Mononuclear cell (primary cell): ENCODE measurements at regions not wholly inside any gene's neighbourhood (a gene's known extent, or its start where the extent isn't known, plus 50 kb on each side); places are given as distances from the start of the nearest gene placed in this dataset.

Experiments used
- H3K27me3 ChIP-seq: 2 replicates; pipeline ENCODE4 v1.6.0; 2011; ENCODE audit warnings: low read length, control low read depth; ENCODE audit not compliant: insufficient read depth
- H3K4me1 ChIP-seq: 2 replicates; pipeline ENCODE4 v1.5.1; 2011; ENCODE audit warnings: mild to moderate bottlenecking, low read length, control low read depth; ENCODE audit not compliant: insufficient read depth
- H3K4me3 ChIP-seq: 2 replicates; pipeline ENCODE4 v1.5.1; 2011; ENCODE audit warnings: mild to moderate bottlenecking, low read length, moderate library complexity
- H3K9me3 ChIP-seq: 2 replicates; pipeline ENCODE4 v1.5.1; 2011; ENCODE audit warnings: low read depth, mild to moderate bottlenecking, control low read depth, low read length

DNA sequence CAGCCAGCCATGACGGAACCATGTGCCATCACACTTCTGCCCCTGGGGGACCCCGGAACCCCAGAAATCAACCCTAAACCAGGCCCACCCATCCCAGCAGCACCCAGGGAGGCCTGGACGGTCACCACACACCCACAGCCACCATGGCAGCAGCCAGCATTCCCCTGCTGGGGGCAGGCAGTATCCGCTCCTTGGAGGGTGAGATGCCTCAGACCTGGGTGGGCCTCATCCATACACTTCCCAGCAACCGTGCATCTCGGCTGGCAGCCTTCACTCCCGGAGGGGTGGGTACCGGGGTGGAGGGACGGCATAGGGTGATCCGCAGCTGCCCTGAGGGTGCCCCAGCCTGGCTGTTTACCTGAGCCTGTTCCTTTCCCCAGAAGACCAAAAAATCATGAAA is 69.1 kb upstream of the FAM20C start:
- no peak overlapping the region for H3K4me3 ChIP-seq
- peaks cover 41% of the 10 kb centered on the region for H3K4me1 ChIP-seq
- H3K27me3 ChIP-seq = no peaks in the 10 kb centered on the region
- H3K9me3 ChIP-seq = no peaks in the 10 kb centered on the region

DNA sequence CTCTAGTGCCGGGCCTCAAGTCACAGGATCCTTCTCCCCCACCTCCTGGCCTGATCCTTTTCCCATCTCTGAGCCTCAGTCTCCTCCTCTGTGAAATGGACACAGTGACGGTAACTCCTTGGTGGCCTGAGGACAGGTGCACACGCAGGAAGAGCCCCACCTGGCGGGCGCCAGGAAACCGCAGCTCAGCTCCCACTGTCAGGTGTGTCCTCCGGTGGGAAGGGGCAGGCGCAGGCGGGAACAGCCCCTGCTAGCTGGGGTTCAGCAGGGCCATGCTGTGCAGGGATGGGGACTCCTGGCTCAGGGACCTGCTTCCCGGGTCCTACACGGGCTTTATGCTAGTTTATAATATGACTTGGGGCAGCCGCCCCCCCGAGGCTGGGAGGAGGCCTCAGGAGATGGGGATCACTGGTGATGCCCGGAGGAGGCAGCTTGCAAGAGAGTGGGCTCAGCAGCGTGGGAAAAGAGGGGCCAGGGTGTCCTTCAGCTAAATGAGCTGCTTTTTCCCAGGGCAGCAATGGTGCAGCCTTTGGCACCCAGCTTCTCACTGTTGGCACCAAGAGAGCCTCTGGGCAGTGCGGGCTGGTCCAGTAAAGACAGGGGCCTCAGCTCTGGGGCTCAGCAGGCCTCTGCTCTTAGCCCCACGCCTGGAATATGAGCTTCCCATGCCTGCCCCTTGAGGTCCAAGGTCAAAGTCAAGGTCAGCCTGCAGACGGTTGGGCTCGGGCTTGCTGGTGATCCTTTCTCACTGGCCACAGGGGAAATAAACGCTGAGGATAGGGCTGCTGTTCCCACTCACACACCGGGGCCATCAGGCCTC is 68.0 kb upstream of the FAM20C start:
- Histone ChIP-seq H3K27me3 (no peaks in the 10 kb centered on the region), H3K4me1 (peaks cover 40% of the 10 kb centered on the region), H3K9me3 (no peaks in the 10 kb centered on the region), H3K4me3 (no peak overlapping the region)

DNA sequence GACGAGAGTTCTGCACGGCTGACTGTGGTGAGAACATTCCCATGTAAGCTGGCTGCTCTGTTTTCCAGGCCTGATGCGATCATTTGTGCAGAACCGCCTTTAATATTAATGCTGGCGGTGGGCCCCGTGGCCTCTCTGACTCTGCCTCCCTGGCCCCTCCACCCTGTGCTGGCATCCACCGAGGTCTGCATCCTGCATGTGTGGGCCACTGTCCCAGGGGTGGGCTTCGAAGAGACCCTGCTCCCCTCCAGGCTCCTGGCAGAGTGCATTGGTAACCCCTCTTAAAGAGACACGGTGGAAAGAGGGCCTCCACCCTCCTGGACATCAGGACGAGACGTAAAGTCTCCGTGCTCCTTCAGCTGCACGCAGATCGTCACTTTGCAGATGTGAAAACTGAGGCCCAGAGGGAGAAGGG is 67.3 kb upstream of the FAM20C start:
- Histone ChIP-seq H3K4me1 (peaks cover 40% of the 10 kb centered on the region), H3K27me3 (no peaks in the 10 kb centered on the region), H3K4me3 (no peak overlapping the region), H3K9me3 (no peaks in the 10 kb centered on the region)

DNA sequence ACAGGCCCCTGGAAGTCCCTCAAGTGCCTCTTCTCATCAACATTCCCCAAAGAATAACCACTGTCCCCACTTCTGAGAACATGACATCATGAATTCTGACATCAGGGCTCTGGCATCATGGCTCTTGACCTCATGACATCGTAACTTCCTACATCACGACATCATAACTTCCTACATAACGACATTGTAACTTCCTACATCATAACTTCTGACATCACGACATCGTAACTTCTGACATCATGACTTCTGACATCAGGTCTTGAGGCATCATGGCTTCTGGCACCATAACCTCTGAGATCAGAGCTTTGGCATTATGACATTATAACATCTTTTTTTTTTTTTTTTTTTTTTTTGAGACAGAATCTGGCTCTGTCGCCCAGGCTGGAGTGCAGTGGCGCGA is 66.7 kb upstream of the FAM20C start:
- Histone ChIP-seq H3K9me3 (no peaks in the 10 kb centered on the region), H3K27me3 (no peaks in the 10 kb centered on the region), H3K4me3 (no peak overlapping the region), H3K4me1 (peaks cover 39% of the 10 kb centered on the region)

DNA sequence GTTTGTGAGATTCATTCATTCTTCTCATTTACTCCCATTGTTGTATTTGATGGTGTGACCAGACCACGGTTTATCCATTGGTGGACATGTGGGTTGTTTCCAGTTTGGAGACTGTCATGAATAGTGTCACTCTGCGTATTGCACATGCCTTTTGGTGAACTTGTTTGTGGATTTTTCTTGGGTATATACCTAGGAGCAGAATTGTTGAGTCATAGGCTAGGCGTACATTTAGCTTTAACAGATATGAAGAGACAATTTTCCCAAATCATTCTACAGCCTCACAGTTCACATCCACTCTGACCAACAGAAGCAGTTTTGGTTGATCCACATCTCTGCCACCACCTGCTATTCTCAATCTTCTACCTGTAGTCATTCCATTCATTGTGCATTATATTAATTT is 66.0 kb upstream of the FAM20C start:
- Histone ChIP-seq H3K4me1 (peaks cover 40% of the 10 kb centered on the region), H3K4me3 (no peak overlapping the region), H3K27me3 (no peaks in the 10 kb centered on the region), H3K9me3 (no peaks in the 10 kb centered on the region)

DNA sequence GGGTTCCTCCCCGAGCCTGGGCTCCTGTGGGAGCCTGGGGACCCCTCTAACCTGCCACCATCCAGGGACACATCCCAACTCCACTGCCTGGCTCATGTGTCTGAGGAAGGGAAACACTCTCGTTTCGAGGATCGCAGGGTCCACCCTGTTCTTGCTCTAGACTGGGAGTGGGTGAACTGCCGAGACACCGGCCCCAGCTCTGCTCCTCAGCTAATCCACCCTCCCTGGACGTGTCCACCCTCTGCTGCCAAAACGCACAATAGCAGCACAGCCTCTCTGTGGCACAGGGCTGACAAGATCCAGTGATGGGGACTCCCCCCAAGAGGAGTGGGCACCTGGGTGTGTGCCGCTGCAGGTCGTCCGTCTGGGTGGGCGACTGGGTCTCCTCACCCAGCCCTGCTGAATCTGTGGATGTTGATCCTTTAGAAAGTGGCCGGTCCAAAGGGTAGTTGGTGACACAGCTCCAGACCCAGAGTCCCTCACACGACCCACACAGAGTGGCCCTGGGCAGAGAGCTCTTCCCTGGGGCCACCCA is 65.2 kb upstream of the FAM20C start:
- no peaks in the 10 kb centered on the region for H3K9me3 ChIP-seq
- H3K4me3 ChIP-seq = no peak overlapping the region
- H3K27me3 ChIP-seq = no peaks in the 10 kb centered on the region
- H3K4me1 ChIP-seq = peaks cover 47% of the 10 kb centered on the region

DNA sequence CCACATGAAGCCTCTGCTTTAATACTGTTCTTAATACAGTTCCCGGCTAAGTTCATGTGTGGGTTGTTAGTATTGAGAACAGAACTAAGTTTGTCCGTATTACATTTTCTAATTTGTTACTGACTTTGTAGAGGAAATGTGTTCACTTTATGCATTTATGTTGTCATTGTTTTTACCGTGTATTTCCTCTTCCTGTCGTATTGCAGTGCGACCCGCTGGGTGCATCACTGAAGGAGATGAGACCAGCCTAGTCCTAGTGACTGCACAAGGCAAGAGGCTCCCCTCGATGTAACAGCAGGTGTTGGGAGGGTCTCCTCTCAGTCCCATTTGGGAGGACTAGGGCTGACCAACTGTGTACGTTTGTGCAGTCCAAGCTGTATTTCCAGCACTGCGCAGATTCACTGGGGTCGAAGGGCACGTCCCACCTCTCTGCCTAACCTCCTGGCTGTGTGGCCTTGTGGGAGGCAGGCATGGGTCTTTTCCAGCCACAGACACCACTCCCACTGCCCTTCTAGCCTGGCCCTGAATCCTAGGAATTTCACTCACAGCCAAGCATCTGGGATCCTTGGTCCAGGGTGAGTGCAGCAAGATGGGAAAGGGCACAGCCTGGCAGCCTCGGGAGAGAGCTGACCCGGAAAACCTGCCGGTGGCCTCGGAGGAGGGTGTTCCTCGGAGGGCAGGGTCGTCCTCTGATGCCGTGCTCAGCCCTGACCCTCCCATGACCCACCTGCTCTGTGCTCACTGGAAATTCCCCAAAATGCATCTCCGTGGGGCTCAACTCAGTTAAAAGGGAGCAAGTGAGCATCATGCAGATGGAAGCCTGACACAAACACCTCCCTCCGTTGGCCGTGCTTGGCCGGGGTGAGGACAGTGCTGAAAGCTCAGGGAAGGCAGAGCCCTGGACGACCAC is 63.9 kb upstream of the FAM20C start:
- Histone ChIP-seq H3K27me3 (no peaks in the 10 kb centered on the region), H3K4me3 (no peak overlapping the region), H3K4me1 (peaks cover 49% of the 10 kb centered on the region), H3K9me3 (no peaks in the 10 kb centered on the region)

DNA sequence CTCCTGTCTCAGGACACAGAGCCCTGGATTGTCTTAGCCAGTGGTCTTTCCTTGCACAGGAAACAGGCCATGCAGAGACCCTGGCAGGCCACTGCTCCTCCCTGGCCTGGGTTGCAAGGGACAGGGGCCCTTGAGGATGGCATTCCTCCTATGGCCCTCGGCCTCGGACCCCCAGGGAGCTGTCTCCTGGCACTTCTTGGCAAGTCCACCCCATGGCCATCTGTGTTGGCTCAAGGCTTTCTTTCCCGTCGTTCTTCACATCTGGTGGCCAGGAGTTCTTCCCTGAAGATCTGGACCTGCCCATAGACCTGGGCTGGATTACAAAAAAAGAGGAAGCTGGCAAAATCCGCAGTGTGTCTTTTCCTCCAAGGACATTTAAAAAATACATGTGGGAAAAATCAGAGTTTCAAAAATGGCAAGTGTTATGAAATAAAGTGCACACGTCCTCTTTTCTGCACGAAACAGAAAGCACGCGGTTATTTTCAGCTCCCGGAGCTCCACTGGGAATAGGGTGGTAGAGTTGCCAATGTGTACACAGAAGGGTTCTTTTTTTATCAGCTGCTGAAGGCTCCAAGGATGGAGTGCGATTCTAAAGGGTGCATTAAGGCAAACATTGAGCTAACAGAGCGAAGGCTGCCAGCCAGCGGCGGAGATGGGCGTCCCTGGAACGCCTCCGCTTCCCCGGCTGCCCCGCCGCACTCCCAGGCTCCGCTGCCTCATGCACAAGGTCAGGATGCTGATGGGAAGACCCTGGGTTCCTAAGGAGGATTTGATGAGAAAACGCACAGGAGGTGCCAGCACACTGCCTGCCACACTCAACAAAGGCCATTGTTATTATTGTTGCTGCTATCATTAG is 62.8 kb upstream of the FAM20C start:
- no peaks in the 10 kb centered on the region for H3K9me3 ChIP-seq
- H3K4me3 ChIP-seq = no peak overlapping the region
- H3K4me1 ChIP-seq = peaks cover 49% of the 10 kb centered on the region
- H3K27me3 ChIP-seq = no peaks in the 10 kb centered on the region

DNA sequence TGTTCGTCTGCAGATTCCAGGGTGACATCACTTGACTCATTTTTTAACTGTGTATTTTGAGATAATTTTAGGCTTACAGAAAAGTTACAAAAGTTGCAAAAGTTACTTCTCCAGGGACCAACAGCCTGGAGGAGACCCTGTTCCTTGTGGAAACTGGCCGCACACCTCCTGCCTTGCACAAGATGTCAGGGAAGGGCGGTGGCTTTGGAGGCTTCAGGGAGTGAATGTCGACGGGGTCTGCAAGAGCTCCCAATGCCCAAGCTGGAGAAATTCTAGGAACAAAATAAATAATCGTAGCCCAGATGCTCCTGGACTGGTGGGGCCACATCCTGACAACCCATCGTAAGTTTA is 62.2 kb upstream of the FAM20C start:
- no peaks in the 10 kb centered on the region for H3K27me3 ChIP-seq

DNA sequence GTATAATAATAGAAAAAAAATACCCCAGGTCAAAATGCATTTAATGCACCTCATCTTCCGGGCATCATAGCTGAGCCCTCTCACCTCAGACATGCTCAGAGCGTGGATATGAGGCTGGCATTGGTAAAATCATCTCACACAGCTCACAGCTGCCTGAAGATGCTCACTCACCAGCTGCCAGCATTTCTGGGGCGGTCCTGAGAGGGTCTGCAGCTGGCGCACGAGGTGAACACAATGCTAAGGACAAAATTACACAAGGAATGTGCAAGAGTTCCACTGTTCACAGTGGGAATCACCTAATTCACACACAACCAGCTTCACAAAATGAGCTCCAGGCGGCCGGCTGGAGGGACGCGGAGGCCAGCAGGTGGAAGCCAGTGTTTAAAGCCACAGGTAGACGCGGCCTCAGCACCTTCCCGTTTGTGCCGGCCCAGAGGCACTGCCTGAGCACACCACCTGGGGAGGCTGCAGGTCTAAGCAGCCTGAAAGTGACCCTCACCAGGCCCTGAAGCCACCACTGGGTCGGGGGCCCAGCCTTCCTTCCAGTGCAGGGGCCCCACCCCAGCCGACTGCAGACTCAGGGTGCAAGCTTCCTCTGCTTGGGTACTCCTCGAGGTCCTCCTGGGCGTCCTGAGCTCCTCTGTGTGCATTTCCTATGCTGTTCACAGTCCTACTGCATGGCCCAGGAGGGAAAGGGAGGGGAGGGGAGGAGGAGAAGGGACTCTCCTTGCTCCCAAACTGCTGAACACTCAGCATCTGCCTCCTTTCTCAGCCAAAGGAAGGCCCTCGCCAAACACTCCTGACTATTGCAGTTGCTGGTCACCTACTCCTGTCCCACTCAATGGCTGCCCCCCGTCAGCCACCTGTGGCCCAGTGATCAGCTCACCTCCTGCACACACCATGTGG is 61.2 kb upstream of the FAM20C start:
- Histone ChIP-seq H3K27me3 (no peaks in the 10 kb centered on the region), H3K4me3 (no peak overlapping the region), H3K9me3 (no peaks in the 10 kb centered on the region), H3K4me1 (peaks cover 49% of the 10 kb centered on the region)

More for the DNA sequence above, 62.2 kb upstream of the FAM20C start:
- no peak overlapping the region for H3K4me3 ChIP-seq
- H3K4me1 ChIP-seq = peaks cover 49% of the 10 kb centered on the region
- no peaks in the 10 kb centered on the region for H3K9me3 ChIP-seq

DNA sequence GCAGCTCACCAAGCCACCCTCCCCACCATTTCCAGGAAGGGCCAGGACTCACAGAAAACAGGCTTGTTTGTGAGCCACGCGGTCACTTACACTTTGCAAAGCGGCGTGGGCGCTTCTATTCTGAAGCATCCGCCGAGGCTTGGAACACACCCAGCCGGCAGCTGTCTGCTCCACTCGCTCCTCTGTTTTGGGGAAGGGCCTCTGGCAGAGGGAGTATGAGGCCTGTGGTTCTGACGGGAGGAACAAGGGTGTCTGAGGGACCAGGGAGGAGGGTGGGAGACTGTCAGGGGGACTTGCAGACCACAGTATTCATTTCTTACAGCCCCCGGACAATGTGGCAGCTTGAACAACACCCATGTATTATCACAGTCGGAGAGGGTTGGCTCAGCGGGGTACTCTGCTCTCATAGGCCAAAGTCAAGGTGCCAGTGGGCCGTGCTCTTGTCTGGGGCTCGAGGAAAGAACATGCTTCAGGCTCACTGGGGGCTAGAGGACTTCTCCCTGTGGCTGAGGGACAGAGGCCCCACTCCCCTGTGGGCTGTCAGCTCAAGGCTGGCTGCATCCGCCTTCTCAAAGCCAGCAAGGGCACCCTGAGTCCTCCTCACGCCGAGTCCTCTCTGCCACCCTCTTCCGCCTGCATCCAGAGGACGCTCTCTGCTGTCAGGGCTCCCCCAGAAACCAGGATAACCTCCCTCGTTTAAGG is 60.4 kb upstream of the FAM20C start:
- Histone ChIP-seq H3K4me1 (peaks cover 49% of the 10 kb centered on the region), H3K27me3 (no peaks in the 10 kb centered on the region), H3K9me3 (no peaks in the 10 kb centered on the region), H3K4me3 (no peak overlapping the region)

DNA sequence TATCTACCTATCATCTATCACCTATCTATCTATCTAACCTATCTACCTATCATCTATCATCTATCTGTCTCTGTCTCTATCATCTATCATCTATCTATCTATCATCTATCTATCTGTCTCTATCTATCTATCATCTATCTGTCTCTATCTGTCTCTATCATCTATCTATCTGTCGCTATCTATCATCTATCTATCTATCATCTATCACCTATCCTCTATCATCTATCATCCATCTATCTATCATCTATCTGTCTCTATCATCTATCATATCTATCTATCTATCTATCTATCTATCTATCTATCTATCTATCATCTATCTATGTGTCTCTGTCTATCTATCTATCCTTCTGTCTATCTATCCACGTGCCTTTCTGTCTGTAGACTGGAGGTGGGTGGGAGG is 59.5 kb upstream of the FAM20C start:
- no peaks in the 10 kb centered on the region for H3K9me3 ChIP-seq
- H3K4me3 ChIP-seq = no peak overlapping the region
- H3K27me3 ChIP-seq = no peaks in the 10 kb centered on the region
- H3K4me1 ChIP-seq = peaks cover 41% of the 10 kb centered on the region

DNA sequence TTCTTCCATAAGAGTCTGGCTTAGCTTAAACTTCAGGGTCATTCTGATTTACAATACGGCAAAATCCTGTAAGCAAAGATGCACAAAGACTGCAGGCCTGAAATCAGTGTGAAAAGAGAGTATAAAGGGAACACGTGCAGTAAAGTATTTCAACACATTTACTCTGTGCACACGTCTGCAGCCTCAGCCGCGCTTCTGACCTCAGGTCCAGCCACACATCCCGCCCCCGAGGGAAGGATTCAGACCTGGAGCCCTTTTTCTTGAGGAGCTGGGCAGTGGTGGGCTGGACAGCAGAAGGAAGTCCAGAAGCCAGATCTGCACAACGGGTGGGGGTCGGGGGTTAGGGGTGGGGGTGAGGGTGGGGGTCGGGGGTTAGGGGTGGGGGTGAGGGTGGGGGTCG is 58.9 kb upstream of the FAM20C start:
- H3K4me1 ChIP-seq = peaks cover 35% of the 10 kb centered on the region
- H3K9me3 ChIP-seq = no peaks in the 10 kb centered on the region
- no peak overlapping the region for H3K4me3 ChIP-seq
- no peaks in the 10 kb centered on the region for H3K27me3 ChIP-seq
